Natural killer cell (primary cell): ENCODE measurements at regions not wholly inside any gene's neighbourhood (a gene's known extent, or its start where the extent isn't known, plus 50 kb on each side); places are given as distances from the start of the nearest gene placed in this dataset.

ENCODE experiments used
- ATAC-seq, 3 donors: fragments of 150-1000 bp in 2 of 3; fragments of 200-7000 bp in 1 of 3; cut with Tn5 transposase; 1 replicate in 1 of 3; 2 replicates in 2 of 3; pipeline ENCODE4 v1.10.0; 2021; ENCODE audit warnings: mild to moderate bottlenecking in 2 of 3, moderate library complexity in 2 of 3
- DNase-seq, 2 donors: peaks; one replicate each; pipeline versions ENCODE4 v3.0.0 to v3.0.0-alpha.2; 2013 to 2021; ENCODE audit warnings: mixed read lengths in 1 of 2
- H3K27ac ChIP-seq: one replicate; pipeline ENCODE4 v1.5.1; 2013; ENCODE audit warnings: mild to moderate bottlenecking, low read length
- H3K27me3 ChIP-seq: one replicate; pipeline ENCODE4 v1.6.1; 2013; ENCODE audit warnings: low read length; ENCODE audit not compliant: control insufficient read depth, insufficient read depth
- H3K36me3 ChIP-seq: one replicate; pipeline ENCODE4 v1.6.1; 2013; ENCODE audit warnings: low read length; ENCODE audit not compliant: control insufficient read depth, insufficient read depth
- H3K4me1 ChIP-seq: one replicate; pipeline ENCODE4 v1.6.1; 2013; ENCODE audit warnings: low read length; ENCODE audit not compliant: control insufficient read depth, insufficient read depth
- H3K4me3 ChIP-seq: one replicate; pipeline ENCODE4 v1.5.1; 2013; ENCODE audit warnings: low read length
- H3K9me3 ChIP-seq: one replicate; pipeline ENCODE4 v1.6.1; 2013; ENCODE audit warnings: low read length; ENCODE audit not compliant: control insufficient read depth, insufficient read depth
- H3K27ac Mint-ChIP-seq, 2 donors: one replicate each; pipeline ENCODE4 v1.8.0; 2022; ENCODE audit warnings: mild to moderate bottlenecking in 2 of 2, mixed read lengths in 2 of 2, moderate library complexity in 1 of 2
- H3K27me3 Mint-ChIP-seq, 2 donors: one replicate each; pipeline ENCODE4 v1.8.0; 2022; ENCODE audit warnings: low read depth in 2 of 2, mixed read lengths in 2 of 2
- H3K36me3 Mint-ChIP-seq: one replicate; pipeline ENCODE4 v1.8.0; 2022; ENCODE audit warnings: mixed read lengths
- H3K4me1 Mint-ChIP-seq, 2 donors: one replicate each; pipeline ENCODE4 v1.8.0; 2022; ENCODE audit warnings: mixed read lengths in 2 of 2
- H3K4me3 Mint-ChIP-seq: one replicate; pipeline ENCODE4 v1.8.0; 2022; ENCODE audit warnings: mild to moderate bottlenecking, moderate library complexity, mixed read lengths
- H3K9me3 Mint-ChIP-seq, 2 donors: one replicate each; pipeline ENCODE4 v1.8.0; 2022; ENCODE audit warnings: mixed read lengths in 2 of 2
- CTCF ChIP-seq: fragments of 200-600 bp; IDR thresholded peaks from one replicate; pipeline ENCODE4 v1.8.0; 2022; ENCODE audit warnings: antibody characterized with exemption
- WGBS: methylation state at CpG from one replicate; pipeline ENCODE4 v1.1.7; 2013; ENCODE audit warnings: missing lambda C conversion rate; ENCODE audit not compliant: insufficient coverage; 5-methylcytosine and 5-hydroxymethylcytosine counted together
- intact Hi-C: fragments of 100-400 bp; cut with micrococcal nuclease; formaldehyde crosslinking; loops from one replicate; pipeline ENCODE4 v1.14.2; 2022

- H3K27me3 ChIP-seq, result no peaks in the 10 kb centered on the region
- no peak overlapping the region for H3K27ac ChIP-seq
- ATAC-seq (no peak), DNase-seq (no peak)
- intact Hi-C loops, result no loop called here
- H3K4me3 ChIP-seq, result no peak overlapping the region
- H3K9me3 ChIP-seq, result no peaks in the 10 kb centered on the region
- H3K9me3 Mint-ChIP-seq, result peaks cover 0 to 6% of the 10 kb centered on the region in 2 donors
- H3K4me1 ChIP-seq, result no peaks in the 10 kb centered on the region
- H3K36me3 ChIP-seq, result no peaks in the 10 kb centered on the region
- TF ChIP-seq CTCF, result no peak
- no peak overlapping the region for H3K27ac Mint-ChIP-seq
- no peak overlapping the region for H3K4me3 Mint-ChIP-seq
- H3K27me3 Mint-ChIP-seq, result no peaks in the 10 kb centered on the region
- WGBS, result 61% methylated on average over 3 of the region's 4 CpGs
- H3K36me3 Mint-ChIP-seq, result no peaks in the 10 kb centered on the region
- no peaks in the 10 kb centered on the region for H3K4me1 Mint-ChIP-seq
These were observed 197.5 kb downstream of the IRS1 start for GRCh38 chr2:226601881-226602662.

GRCh38 chr2:226600802-226601201 lies 198.8 kb downstream of the IRS1 start:
- intact Hi-C loops, result no loop called here
- ATAC-seq, result no peak
- WGBS, result 66% methylated on average over 4 of the region's 5 CpGs

GRCh38 chr2:226600184-226600583 lies 199.4 kb downstream of the IRS1 start:
- Mint-ChIP-seq H3K4me3 (no peak overlapping the region), H3K27me3 (no peaks in the 10 kb centered on the region), H3K27ac (no peak overlapping the region), H3K9me3 (peaks cover 8 to 10% of the 10 kb centered on the region in 2 donors), H3K4me1 (no peaks in the 10 kb centered on the region), H3K36me3 (no peaks in the 10 kb centered on the region)
- DNase-seq, result no peak
- H3K36me3 ChIP-seq, result no peaks in the 10 kb centered on the region
- H3K27ac ChIP-seq, result no peak overlapping the region
- no peak for TF ChIP-seq CTCF
- H3K27me3 ChIP-seq, result no peaks in the 10 kb centered on the region
- ATAC-seq, result no peak
- H3K9me3 ChIP-seq, result no peaks in the 10 kb centered on the region
- no peak overlapping the region for H3K4me3 ChIP-seq
- intact Hi-C loops, result no loop called here
- WGBS, result 60% methylated on average over 2 of the region's 5 CpGs
- no peaks in the 10 kb centered on the region for H3K4me1 ChIP-seq

More at GRCh38 chr2:226600802-226601201, 198.8 kb downstream of the IRS1 start:
- H3K9me3 Mint-ChIP-seq, result peaks cover 8 to 10% of the 10 kb centered on the region in 2 donors
- no peak overlapping the region for H3K27ac Mint-ChIP-seq
- no peaks in the 10 kb centered on the region for H3K4me1 ChIP-seq
- H3K36me3 ChIP-seq, result no peaks in the 10 kb centered on the region
- H3K4me3 ChIP-seq, result no peak overlapping the region
- H3K4me1 Mint-ChIP-seq, result no peaks in the 10 kb centered on the region
- DNase-seq, result no peak
- H3K27ac ChIP-seq, result no peak overlapping the region
- H3K9me3 ChIP-seq, result no peaks in the 10 kb centered on the region
- no peaks in the 10 kb centered on the region for H3K36me3 Mint-ChIP-seq
- H3K27me3 Mint-ChIP-seq, result no peaks in the 10 kb centered on the region
- TF ChIP-seq CTCF, result no peak
- H3K27me3 ChIP-seq, result no peaks in the 10 kb centered on the region
- H3K4me3 Mint-ChIP-seq, result no peak overlapping the region

GRCh38 chr2:226589043-226589442 lies 210.6 kb downstream of the IRS1 start:
- Histone ChIP-seq H3K27ac (no peak overlapping the region), H3K4me3 (no peak overlapping the region), H3K9me3 (peaks cover 8% of the 10 kb centered on the region), H3K27me3 (no peaks in the 10 kb centered on the region), H3K4me1 (no peaks in the 10 kb centered on the region), H3K36me3 (no peaks in the 10 kb centered on the region)
- intact Hi-C loops, result no loop called here
- DNase-seq, result no peak
- Mint-ChIP-seq H3K27ac (no peak overlapping the region), H3K27me3 (no peaks in the 10 kb centered on the region), H3K4me1 (no peaks in the 10 kb centered on the region), H3K9me3 (peaks cover 0 to 5% of the 10 kb centered on the region in 2 donors), H3K36me3 (no peaks in the 10 kb centered on the region), H3K4me3 (no peak overlapping the region)
- no peak for TF ChIP-seq CTCF
- no peak for ATAC-seq
